ENCODE measurements at regions not wholly inside any gene's neighbourhood (a gene's known extent, or its start where the extent isn't known, plus 50 kb on each side); places are given as distances from the start of the nearest gene placed in this dataset.

DNA sequence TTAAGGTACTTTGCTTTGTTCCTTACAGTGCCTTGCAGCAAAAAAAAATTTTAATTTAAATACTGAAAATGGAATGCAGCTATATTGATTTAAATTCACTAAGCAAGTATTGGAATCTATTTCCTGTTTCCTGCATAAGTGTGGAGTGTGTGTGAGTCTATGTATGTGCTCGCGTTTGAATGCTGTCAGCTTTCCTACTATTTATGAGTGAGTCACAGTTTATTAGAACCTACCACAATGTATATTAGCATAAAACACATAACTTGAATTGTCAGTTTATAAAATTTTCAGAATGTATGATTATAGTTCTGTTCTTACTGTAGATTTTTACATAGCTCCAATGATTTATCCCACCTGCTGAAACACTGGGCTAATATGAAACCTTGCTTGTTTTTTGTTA lies 302.1 kb downstream of the NR2F1-AS1 start:
- TF ChIP-seq CTCF (conservative IDR thresholded peaks at IDR 0.05; ENCODE audit: low read depth, low read length): no peak
- no peak for DNase-seq (ENCODE audit: low read depth)
- no peak overlapping the region for H3K4me3 ChIP-seq (ENCODE audit: low read depth, low read length)

GRCh38 chr5:93277051-93277450 lies 304.0 kb downstream of the NR2F1-AS1 start:
- no peak overlapping the region for H3K4me3 ChIP-seq (ENCODE audit: low read depth, low read length)
- DNase-seq (ENCODE audit: low read depth): no peak
- TF ChIP-seq CTCF (conservative IDR thresholded peaks at IDR 0.05; ENCODE audit: low read depth, low read length): no peak

DNA sequence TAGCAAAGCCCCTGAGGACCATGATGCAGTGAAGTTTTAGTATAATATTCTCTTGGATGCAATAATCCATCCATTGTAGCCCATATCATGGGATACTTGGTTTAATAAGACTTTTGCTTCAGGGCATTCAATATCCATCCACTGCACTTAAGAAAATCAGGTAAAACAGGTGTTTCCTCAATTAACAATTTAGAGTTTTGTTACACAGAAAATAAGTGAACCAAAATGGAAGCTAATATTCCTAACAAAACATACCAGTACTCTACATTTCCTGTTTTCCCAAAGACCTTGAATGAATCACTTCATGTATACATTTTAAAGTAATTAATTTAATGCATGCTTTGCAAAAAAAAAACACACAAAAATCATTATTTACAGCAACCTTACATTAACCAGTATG lies 305.6 kb downstream of the NR2F1-AS1 start:
- no peak for DNase-seq (ENCODE audit: low read depth)
- TF ChIP-seq CTCF (conservative IDR thresholded peaks at IDR 0.05; ENCODE audit: low read depth, low read length): no peak
- no peak overlapping the region for H3K4me3 ChIP-seq (ENCODE audit: low read depth, low read length)

GRCh38 chr5:93274291-93274690 lies 306.7 kb downstream of the NR2F1-AS1 start:
- TF ChIP-seq CTCF (conservative IDR thresholded peaks at IDR 0.05; ENCODE audit: low read depth, low read length): no peak
- peak; percentile 80 for DNase-seq (ENCODE audit: low read depth)
- no peak overlapping the region for H3K4me3 ChIP-seq (ENCODE audit: low read depth, low read length)

GRCh38 chr5:93273176-93273575 lies 307.8 kb downstream of the NR2F1-AS1 start:
- no peak for DNase-seq (ENCODE audit: low read depth)
- TF ChIP-seq CTCF (conservative IDR thresholded peaks at IDR 0.05; ENCODE audit: low read depth, low read length): no peak
- no peak overlapping the region for H3K4me3 ChIP-seq (ENCODE audit: low read depth, low read length)

DNA sequence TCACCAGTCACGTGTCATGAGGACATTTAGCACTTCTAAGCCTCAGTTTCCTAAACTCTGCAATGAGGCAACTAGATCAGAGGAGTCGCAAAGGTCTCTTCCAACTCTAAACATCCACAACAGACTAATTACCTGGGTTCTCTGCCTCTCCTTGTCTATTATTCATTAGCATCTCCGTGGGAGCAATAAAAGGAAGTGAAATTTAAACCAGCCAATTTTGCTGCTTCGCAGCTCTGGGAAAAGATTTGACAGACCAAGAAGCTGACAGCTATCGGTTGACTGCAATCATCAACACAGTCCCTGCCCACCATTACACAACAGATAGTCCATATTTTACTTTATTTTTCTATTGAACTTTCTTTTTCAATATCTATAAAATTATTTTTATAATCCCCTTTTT lies 308.9 kb downstream of the NR2F1-AS1 start:
- no peak for TF ChIP-seq CTCF (conservative IDR thresholded peaks at IDR 0.05; ENCODE audit: low read depth, low read length)
- DNase-seq (ENCODE audit: low read depth): no peak
- no peak overlapping the region for H3K4me3 ChIP-seq (ENCODE audit: low read depth, low read length)

DNA sequence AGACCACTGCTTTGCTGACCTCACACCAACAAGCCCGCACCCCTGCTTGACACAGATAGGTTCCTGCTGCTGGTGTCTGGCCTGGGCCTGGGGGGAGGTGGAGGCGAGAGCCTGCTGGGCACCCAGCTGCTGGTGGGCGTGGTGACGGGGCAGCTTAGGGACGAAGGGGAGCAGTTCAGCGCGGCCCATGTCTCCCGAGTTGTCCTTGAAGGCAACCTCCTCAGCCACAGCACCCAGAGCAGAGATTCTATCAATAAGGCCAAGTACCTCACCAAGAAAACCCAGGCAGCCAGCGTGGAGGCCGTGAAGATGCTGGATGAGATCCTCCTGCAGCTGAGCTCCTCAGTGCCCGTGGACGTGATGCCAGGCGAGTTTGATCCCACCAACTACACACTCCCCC lies 313.3 kb downstream of the NR2F1-AS1 start:
- no peak for DNase-seq (ENCODE audit: low read depth)
- no peak for TF ChIP-seq CTCF (conservative IDR thresholded peaks at IDR 0.05; ENCODE audit: low read depth, low read length)
- no peak overlapping the region for H3K4me3 ChIP-seq (ENCODE audit: low read depth, low read length)

All from epithelial cell of proximal tubule (primary cell).